GM12874 (cell line): ENCODE measurements at regions not wholly inside any gene's neighbourhood (a gene's known extent, or its start where the extent isn't known, plus 50 kb on each side); places are given as distances from the start of the nearest gene placed in this dataset.

Experiments used
- TF ChIP-seq, protein P1 (sequence below): IDR thresholded peaks from 2 replicates; pipeline ENCODE4 v1.5.1; 2011; ENCODE audit warnings: low read depth, mild to moderate bottlenecking, control low read depth, low read length, moderate library complexity; ENCODE audit not compliant: insufficient read depth

DNA sequence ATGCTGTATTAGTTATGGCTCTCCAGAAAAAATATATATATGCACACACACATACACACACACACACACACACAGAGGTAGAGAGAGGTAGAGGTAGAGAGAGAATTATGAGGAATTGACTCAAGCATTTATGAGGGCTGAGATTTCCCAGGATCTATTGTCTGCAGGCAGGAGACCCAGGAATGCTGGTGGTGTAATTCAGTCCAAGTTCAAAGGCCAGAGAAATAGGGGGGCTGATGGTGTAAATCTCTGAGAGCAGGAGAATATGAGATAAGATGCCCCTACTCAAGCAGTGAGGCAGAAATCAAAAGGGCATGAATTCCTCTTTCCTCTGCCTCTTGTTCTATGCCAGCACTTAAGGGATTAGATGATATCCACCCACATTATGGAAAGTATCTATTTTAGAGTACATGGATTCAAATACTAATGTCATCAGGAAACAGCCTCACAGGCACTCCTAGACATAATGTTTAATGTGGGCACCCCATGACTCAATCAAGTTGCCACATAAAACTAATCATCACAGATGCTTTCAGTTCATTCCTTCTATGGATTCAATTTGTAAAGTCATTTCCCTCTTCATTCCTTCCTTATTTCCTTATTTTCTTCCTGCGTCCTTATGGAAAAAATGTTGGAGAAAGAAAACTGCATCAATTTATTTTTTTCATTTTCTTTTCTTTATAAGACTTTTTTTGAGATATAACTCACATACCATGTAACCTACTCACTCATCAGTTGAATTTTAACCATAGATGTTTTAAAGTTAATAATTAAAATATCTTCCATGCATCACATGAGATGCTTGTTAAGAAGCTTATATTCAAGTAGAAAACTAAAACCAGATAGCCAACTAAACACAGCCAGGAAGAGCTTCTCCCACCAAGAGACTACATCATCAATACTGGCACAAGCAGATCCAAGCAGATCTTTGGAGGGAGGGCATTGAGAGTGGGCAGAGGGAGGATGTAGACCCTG lies 406.2 kb downstream of the MBD2 start:
- TF ChIP-seq, protein P1, sequence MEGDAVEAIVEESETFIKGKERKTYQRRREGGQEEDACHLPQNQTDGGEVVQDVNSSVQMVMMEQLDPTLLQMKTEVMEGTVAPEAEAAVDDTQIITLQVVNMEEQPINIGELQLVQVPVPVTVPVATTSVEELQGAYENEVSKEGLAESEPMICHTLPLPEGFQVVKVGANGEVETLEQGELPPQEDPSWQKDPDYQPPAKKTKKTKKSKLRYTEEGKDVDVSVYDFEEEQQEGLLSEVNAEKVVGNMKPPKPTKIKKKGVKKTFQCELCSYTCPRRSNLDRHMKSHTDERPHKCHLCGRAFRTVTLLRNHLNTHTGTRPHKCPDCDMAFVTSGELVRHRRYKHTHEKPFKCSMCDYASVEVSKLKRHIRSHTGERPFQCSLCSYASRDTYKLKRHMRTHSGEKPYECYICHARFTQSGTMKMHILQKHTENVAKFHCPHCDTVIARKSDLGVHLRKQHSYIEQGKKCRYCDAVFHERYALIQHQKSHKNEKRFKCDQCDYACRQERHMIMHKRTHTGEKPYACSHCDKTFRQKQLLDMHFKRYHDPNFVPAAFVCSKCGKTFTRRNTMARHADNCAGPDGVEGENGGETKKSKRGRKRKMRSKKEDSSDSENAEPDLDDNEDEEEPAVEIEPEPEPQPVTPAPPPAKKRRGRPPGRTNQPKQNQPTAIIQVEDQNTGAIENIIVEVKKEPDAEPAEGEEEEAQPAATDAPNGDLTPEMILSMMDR: no peak

DNA sequence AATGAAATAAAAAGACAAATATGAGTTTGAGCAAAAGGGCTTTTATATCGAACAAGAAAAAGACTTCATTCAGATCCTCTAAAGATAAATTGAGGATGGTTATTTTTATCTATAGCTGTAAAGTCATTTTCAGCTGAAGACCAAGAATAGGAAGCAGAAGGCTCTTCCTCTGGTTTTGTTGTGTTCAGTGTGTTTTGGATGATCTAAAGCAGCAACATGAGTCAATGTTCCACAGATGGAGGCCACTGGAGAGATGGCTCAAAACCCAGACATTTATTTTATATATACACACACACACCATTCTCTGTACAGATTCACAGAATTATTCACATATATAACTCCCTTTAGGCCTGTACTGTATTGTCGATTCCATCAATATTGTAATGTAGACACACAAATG lies 424.3 kb downstream of the MBD2 start:
- TF ChIP-seq, protein P1: no peak

DNA sequence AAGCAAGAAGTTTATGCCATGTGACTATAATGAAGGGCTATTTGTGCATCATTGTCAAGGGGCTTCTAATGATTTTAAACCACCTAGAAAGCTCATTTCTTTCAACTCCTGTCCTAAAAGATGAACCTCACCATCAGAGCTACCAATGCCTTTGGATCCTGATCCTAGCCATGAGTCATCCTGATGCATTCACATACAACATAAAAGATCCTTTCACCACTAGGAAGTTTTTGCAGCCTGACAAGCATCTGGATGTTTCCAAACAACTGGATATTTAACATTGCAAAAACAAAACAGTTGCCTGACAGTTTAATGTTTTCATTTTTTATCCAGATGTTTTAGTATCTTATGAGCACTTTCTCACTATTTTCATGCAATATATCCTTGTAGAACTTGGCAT lies 425.3 kb downstream of the MBD2 start:
- TF ChIP-seq, protein P1: no peak

DNA sequence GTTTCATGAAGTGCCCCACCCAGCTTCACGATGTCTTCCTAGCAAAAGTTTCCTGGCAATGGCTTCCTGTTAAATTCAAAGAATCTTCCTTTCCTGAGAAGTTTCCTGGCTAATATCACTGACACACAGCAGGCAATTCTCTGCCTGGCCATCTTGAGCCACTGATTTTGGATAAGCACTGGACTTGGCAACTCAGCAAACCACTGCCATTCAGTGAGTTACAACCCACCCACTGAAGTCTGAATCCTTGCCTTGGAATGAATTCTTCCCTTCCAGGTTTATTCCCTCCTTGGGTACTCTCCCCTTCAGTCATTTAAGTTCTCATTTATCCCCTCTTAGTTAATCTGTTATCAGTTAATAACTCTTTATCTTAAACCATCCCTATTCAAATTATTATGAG lies 426.0 kb downstream of the MBD2 start:
- TF ChIP-seq, protein P1: no peak

DNA sequence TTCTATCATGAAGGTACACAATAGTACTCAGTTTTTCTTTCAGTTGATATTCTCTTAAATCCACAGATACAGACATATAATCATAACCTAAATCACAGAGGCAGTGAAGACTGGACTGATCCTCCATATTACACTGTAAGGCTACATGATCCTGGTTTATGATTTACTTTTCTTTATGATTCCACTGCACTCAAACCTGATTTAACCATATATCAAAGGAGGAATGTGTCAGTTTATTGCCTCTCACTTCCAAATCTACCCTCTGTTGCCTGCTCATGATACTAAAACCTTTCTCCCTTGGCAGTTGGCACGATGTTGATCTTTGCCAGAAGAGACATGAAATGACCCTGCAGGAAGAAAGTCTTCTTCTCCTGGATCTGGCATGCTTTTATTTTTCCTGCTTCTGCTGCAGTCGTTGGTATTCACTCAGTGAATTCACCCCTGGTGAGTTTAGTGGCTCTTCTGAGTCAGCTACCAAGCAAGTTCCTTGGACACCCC lies 426.4 kb downstream of the MBD2 start:
- TF ChIP-seq, protein P1: no peak

DNA sequence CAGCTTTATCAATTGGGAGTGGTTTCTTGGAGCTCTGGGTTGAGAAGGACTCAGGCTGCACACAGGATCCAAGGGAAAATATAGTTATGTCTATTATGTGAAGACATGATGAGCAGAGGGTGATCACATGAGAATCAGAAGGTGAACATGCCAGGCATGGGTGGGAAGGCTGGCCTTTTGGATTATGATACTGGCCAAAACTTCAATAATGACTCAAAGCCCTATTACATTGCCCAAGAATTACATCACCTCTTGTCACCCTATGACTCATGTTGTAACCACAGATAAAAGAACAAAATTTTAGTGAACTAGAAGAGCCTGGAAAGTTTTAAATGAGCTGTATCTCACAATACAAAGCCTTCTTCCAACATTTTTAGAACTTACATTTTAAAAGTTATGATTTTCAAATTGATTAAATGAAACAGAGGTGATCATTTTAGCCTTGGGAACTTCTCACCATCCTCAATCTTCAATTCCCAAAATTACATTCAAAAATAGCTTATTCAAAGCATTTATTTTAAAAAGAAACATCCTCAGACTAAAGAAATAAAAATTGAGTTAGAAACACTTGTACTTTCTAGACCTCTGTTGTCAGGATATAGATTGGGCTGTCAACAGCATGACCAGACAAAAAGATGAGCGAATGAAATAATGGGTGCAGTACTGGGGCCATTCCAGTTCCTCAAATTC lies 428.3 kb downstream of the MBD2 start:
- TF ChIP-seq, protein P1: no peak

DNA sequence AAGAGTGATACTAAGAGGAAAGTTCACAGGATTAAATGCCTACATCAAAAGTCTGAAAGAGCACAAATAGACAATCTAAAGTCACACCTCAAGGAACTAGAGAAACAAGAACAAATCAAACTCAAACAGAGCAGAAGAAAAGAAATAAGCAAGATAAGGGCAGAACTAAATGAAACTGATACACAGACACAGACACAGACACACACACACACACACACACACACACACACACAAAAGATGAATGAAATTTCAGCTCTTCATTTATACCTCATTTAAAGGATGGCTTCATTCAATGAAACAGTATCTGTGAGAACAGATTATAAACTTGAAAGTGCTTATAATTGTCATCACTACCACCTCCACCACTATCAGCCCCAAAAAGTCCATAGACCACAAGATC lies 428.9 kb downstream of the MBD2 start:
- TF ChIP-seq, protein P1: no peak
